GM12878 (cell line): ENCODE measurements at regions not wholly inside any gene's neighbourhood (a gene's known extent, or its start where the extent isn't known, plus 50 kb on each side); places are given as distances from the start of the nearest gene placed in this dataset.

Source experiments
- EZH2 ChIP-seq: IDR thresholded peaks from 2 replicates; pipeline ENCODE4 v1.6.1; 2012; ENCODE audit warnings: low read depth, mild to moderate bottlenecking, control low read depth, inconsistent platforms, low read length, borderline replicate concordance; ENCODE audit not compliant: control insufficient read depth
- JUND ChIP-seq: IDR thresholded peaks from 2 replicates; pipeline ENCODE4 v1.6.1; 2012; ENCODE audit warnings: low read depth, mild to moderate bottlenecking, low read length, improper control_type of control experiment, moderate library complexity
- KDM1A ChIP-seq: fragments of 200-600 bp; sonication (generic); IDR thresholded peaks from 2 replicates; pipeline ENCODE4 v1.6.1; 2016; ENCODE audit warnings: borderline replicate concordance
- MTA2 ChIP-seq: fragments of 450-650 bp; IDR thresholded peaks from 2 replicates; pipeline ENCODE4 v1.6.1; 2016; ENCODE audit warnings: low read depth, mild to moderate bottlenecking, moderate library complexity
- POLR2AphosphoS5 ChIP-seq: IDR thresholded peaks from 2 replicates; pipeline ENCODE4 v1.6.1; 2011; ENCODE audit warnings: mild to moderate bottlenecking, low read length, inconsistent platforms
- TAF1 ChIP-seq: IDR thresholded peaks from 2 replicates; pipeline ENCODE4 v1.6.1; 2011; ENCODE audit warnings: mild to moderate bottlenecking, low read depth, low read length, borderline replicate concordance
- TF ChIP-seq, protein P1 (sequence below), 3 experiments: IDR thresholded peaks in 2 of 3; conservative IDR thresholded peaks in 1 of 3; 2 replicates each; pipeline ENCODE4 v1.5.1; 2011; ENCODE audit warnings: low read depth in 3 of 3, low read length in 3 of 3, mild to moderate bottlenecking in 3 of 3, control low read depth in 2 of 3, moderate library complexity in 2 of 3, inconsistent platforms in 1 of 3, mixed read lengths in 1 of 3; ENCODE audit not compliant: control insufficient read depth in 2 of 3, insufficient read depth in 1 of 3; ENCODE audit errors: extremely low read depth in 1 of 3
- TF ChIP-seq, protein P2 (sequence below): IDR thresholded peaks from 2 replicates; pipeline ENCODE4 v1.6.1; 2012; ENCODE audit warnings: mild to moderate bottlenecking, low read depth, low read length

DNA sequence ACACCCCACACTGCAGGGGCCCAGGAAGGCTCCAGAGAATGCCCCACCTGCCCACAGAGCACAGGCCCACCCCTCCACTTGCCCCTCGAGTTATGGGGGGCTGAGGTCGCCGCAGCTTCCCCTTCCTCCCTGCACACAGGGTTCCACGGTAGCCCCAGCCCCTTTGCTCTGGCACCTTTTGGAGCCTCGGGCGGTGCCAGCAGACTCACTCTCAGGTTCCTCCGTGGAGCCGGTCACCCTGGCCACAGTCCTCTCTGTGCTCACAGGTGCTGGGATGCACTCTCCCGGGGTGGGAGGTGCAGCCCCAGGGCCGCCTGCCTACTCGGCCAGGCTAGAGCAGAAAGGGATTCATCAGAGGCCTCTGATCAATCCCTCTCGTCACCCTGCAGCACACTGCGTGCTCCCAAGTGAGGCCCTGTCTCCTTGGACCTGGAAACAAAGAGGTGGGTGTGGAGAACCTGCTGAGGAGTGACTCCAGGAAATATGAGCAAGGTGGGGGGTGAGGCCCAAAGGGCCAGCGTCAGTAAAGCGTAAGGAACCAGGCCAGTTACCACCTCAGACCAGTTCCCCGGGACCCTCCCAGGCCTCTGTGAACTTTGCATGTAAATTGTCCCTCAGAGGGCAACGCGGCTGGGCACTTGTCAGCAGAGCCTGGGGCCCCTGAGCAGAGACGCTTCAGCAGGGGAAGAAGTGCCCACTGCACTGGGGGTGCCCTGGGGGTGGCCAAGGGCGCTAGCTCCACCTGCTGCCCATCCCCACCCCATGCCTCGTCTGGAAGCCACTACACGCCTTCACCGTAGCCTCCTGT, 167.8 kb downstream of the OLFM1 start:
- TF ChIP-seq, protein P1, sequence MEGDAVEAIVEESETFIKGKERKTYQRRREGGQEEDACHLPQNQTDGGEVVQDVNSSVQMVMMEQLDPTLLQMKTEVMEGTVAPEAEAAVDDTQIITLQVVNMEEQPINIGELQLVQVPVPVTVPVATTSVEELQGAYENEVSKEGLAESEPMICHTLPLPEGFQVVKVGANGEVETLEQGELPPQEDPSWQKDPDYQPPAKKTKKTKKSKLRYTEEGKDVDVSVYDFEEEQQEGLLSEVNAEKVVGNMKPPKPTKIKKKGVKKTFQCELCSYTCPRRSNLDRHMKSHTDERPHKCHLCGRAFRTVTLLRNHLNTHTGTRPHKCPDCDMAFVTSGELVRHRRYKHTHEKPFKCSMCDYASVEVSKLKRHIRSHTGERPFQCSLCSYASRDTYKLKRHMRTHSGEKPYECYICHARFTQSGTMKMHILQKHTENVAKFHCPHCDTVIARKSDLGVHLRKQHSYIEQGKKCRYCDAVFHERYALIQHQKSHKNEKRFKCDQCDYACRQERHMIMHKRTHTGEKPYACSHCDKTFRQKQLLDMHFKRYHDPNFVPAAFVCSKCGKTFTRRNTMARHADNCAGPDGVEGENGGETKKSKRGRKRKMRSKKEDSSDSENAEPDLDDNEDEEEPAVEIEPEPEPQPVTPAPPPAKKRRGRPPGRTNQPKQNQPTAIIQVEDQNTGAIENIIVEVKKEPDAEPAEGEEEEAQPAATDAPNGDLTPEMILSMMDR (IDR thresholded peaks at IDR 0.05 in 2 of 3, conservative IDR thresholded peaks at IDR 0.05 in 1 of 3; ENCODE audit: control insufficient read depth in 2 of 3, extremely low read depth in 1 of 3, insufficient read depth in 1 of 3, low read depth in 3 of 3, low read length in 3 of 3), result no peak
- TF ChIP-seq POLR2AphosphoS5, result no peak
- TF ChIP-seq, protein P2, sequence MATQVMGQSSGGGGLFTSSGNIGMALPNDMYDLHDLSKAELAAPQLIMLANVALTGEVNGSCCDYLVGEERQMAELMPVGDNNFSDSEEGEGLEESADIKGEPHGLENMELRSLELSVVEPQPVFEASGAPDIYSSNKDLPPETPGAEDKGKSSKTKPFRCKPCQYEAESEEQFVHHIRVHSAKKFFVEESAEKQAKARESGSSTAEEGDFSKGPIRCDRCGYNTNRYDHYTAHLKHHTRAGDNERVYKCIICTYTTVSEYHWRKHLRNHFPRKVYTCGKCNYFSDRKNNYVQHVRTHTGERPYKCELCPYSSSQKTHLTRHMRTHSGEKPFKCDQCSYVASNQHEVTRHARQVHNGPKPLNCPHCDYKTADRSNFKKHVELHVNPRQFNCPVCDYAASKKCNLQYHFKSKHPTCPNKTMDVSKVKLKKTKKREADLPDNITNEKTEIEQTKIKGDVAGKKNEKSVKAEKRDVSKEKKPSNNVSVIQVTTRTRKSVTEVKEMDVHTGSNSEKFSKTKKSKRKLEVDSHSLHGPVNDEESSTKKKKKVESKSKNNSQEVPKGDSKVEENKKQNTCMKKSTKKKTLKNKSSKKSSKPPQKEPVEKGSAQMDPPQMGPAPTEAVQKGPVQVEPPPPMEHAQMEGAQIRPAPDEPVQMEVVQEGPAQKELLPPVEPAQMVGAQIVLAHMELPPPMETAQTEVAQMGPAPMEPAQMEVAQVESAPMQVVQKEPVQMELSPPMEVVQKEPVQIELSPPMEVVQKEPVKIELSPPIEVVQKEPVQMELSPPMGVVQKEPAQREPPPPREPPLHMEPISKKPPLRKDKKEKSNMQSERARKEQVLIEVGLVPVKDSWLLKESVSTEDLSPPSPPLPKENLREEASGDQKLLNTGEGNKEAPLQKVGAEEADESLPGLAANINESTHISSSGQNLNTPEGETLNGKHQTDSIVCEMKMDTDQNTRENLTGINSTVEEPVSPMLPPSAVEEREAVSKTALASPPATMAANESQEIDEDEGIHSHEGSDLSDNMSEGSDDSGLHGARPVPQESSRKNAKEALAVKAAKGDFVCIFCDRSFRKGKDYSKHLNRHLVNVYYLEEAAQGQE, result no peak
- no peak for TF ChIP-seq KDM1A
- TF ChIP-seq JUND, result no peak
- no peak for TF ChIP-seq EZH2
- TF ChIP-seq MTA2, result no peak
- TF ChIP-seq TAF1, result no peak
